GM12873 (cell line): ENCODE measurements at regions not wholly inside any gene's neighbourhood (a gene's known extent, or its start where the extent isn't known, plus 50 kb on each side); places are given as distances from the start of the nearest gene placed in this dataset.

Experiments
- CTCF ChIP-seq: IDR thresholded peaks from 2 replicates; pipeline ENCODE4 v1.5.1; 2012; ENCODE audit warnings: low read depth, mild to moderate bottlenecking, moderate library complexity, low read length, control low read depth; ENCODE audit not compliant: insufficient read depth; ENCODE audit errors: missing control alignments

- no peak for TF ChIP-seq CTCF
Measured at GRCh38 chr15:35880896-35881295, 334.9 kb upstream of the DPH6 start.

- TF ChIP-seq CTCF: no peak
Measured at GRCh38 chr15:35885870-35886269, 339.9 kb upstream of the DPH6 start.

- no peak for TF ChIP-seq CTCF
Measured at GRCh38 chr15:35886765-35887164, 340.8 kb upstream of the DPH6 start.

- TF ChIP-seq CTCF: no peak
Measured at GRCh38 chr15:35888815-35889214, 342.9 kb upstream of the DPH6 start.

- no peak for TF ChIP-seq CTCF
Measured at GRCh38 chr15:35907511-35907910, 361.5 kb upstream of the DPH6 start.

GRCh38 chr15:35909414-35909813, 363.4 kb upstream of the DPH6 start:
- TF ChIP-seq CTCF: no peak

GRCh38 chr15:35910227-35910626, 364.3 kb upstream of the DPH6 start:
- no peak for TF ChIP-seq CTCF
